SU-DHL-6 (cell line): ENCODE measurements at regions not wholly inside any gene's neighbourhood (a gene's known extent, or its start where the extent isn't known, plus 50 kb on each side); places are given as distances from the start of the nearest gene placed in this dataset.

Experiments
- CTCF ChIP-seq: fragments of 200-600 bp; sonication (generic); IDR thresholded peaks from one replicate; pipeline ENCODE4 v1.5.1; 2017; ENCODE audit warnings: antibody characterized with exemption, mild to moderate bottlenecking, low read length, moderate library complexity; ENCODE audit not compliant: insufficient read depth, poor library complexity, severe bottlenecking
- EZH2phosphoT487 ChIP-seq: fragments of 200-600 bp; sonication (generic), shearing (Covaris generic); conservative IDR thresholded peaks from 2 replicates; pipeline ENCODE4 v1.6.1; 2018; ENCODE audit warnings: mild to moderate bottlenecking, antibody characterized with exemption, low read length, moderate library complexity, mixed read lengths

- TF ChIP-seq CTCF (no peak), EZH2phosphoT487 (no peak)
Measured at GRCh38 chr17:14559264-14560119, 258.6 kb downstream of the HS3ST3B1 start.
